NCI-H2171 (cell line): ENCODE measurements at regions not wholly inside any gene's neighbourhood (a gene's known extent, or its start where the extent isn't known, plus 50 kb on each side); places are given as distances from the start of the nearest gene placed in this dataset.
"Not testable (repeated sequence)": the region's sequence is repeated elsewhere in the genome, so short reads cannot be mapped to it uniquely, and the experiment has no call there.

Experiments
- DNase-seq: peaks from one replicate; lab custom pipeline; 2025; lab: John Stamatoyannopoulos, UW

DNA sequence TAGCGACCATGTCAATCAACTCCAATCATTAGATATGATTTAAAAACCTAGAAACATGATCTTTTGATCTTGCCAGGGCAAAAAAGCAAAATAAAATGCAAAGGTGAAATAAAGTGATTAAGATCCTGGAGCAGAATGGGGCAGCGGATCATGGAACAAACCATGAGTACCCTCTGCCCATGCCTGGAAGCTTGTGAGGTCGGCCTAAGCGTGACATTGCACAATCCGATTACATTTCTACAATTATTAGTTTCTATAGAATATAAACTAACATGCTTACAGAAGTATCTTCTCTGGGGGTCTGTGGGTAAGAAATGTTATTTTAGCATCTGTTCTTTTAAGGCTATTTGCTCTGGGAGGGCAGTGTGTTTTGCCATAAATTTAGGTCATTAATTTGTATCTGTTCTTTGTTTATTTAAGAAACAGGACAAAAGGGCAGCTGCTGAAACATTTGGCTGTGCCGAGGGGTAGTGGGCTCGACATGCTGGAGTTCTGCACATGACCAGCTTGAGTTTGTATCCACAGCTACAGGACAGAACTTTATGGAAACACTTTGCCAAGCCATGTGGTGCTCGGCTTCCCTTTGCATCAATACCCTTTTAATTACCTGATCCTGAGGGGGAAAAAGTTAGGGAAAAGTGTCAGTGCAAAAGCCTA lies 55.9 kb downstream of the ZBTB18 start:
- DNase-seq, result no peak

DNA sequence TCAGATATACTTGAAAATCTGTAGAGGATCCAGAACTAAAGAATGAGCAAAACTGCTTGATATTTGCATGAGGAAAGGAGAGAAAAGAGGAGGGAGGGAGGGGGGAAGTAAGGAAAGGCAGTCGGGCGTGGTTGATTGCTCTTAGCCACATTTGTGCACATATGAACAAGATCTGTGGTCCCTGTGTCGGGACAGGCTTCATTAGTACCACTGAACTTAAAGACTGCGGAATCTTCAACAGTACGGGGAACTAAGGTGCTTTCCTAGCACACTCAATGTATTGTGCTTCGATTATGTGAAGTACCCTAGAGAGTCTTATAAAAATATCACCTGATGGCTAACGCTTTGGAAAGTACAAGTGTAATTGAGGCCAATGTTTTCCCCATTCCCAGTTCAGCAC lies 59.9 kb downstream of the ZBTB18 start:
- DNase-seq, result no peak

DNA sequence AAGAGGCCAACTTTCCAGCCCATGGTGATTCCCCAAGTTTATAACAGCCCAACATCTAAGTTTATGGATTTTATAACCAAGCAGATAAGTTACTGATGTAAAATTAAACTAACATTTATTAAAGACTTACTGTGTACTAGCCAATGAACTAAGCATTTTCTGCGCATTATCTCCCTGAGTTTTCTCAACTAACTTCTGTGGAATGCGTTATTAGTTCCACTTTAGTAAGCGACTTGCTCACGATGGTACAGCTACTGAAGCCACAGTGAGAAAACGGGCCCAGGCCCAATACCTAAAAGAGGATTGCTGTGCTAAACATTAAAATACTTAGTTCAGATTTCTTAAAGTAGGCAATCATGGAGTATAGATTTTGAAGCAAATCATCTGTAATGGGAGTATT lies 61.0 kb downstream of the ZBTB18 start:
- no peak for DNase-seq

DNA sequence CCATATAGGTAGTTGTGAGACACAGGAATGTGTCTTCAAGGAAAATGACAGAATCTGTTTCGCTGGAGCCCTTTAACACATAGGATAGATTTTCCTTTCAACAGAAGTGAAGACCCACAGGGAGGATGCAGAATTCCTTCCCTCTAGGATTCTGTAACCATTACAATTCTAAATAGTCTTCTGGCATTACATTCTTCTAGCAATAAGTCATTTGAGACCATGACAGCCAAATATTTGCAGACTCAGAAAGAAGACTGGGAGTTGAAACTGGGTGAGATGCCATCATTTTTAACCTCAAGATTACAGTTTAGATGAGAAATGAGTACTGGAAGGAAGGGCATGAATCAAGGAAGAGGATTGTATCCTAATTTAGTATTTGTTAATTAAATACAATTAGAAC lies 61.6 kb downstream of the ZBTB18 start:
- no peak for DNase-seq

DNA sequence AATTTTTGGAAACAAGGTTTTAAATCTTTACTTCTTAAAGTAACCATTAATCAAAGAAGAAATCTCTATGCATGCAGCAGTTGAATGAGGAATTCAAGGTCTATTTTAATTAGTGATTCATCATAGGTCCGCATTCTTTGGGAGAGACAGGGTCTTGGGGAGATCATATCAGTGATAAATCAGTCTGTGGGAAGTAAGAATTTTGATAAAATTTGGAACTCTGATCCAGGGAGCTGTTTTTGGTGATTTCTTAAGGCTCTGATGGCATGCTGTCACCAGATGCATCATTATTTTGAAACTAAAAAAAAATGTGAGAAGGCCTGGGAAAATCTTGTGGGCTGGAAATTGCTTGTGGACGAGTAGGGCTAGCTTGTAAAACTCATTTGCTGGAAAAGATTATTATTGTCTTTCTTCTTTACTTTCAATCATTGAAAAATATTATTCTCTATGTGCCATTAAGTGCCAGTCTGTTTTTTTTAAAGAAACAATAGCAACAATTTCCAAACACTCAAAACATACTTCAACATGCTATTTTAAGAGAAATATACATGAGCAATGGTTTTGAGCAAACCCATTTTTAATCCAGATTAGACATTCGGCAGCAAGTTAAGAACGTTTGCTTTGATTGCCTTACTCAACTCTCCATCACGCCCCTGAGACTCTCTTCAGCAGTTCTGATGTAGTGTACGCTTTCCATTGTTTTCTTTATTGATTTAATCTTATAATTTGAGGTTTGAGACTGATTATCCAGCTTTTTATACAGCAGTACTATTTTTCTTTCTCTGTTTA lies 62.6 kb downstream of the ZBTB18 start:
- DNase-seq, result no peak

DNA sequence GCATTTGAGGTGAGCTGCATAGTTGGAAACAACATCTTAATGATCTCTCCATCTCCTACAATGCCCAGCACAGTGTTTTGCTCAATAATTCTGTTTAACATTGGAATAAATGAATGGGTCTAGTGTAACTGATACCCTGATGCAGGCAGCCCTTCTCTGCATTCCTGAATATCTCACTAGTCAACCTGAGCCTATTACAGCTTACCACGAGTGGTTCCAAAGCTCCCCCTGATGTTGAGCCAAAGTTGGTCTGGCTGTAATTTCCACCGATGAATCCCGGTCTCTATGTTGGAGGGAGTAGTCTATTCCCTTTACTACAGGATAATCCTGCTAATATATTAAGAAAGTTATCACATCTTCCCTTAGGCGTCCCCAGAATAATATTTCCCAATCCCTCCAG lies 63.8 kb downstream of the ZBTB18 start:
- DNase-seq, result no peak

DNA sequence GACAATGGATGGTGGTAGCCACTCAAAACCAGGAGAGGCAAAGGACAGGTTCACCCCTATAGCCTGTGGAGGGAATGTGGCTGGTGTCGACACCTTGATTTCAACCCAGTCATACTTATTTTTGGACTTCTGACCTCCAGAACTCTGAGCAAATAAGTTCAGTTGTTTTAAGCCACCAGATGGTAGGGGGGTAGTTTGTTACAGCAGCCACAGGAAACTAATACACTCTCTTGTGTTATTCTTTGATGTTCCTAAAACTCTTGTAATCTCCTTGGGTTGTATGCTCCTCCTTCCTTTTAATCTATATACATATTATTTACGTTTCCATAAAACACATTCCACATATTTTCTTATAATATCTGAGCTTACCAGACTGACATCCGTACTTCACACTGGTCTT lies 65.9 kb downstream of the ZBTB18 start:
- no peak for DNase-seq

DNA sequence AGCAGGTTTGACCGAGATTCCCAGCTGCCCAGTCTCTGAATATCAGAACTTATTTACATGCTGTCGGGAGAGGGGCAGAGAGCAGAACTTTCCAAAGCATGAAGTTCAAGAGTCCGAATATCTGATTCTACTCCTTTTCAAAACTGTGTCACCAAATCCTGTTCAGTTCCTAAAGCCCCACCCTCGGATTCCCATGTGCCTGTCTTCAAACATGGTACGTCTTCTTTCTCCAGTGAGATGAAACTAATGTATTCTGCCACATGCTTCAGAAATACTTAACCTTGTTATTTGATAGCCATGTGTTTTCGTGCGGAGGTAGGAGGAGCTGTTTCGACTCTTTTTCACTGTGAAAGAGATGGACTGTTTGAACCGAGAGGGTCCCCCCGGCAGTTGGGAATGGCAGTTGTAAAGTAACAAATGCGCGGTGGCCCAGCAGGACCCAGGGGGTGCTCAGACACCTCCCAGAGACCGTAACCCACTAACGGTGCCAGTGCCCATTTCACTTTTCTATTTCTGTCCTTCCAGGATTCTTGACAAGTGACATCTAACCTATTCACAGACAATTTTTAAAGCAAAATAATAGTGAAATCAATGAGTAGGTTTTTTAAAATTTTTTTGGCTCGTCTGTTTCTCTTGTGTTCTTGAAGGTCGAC lies 67.2 kb downstream of the ZBTB18 start:
- DNase-seq, result peak; percentile 61

DNA sequence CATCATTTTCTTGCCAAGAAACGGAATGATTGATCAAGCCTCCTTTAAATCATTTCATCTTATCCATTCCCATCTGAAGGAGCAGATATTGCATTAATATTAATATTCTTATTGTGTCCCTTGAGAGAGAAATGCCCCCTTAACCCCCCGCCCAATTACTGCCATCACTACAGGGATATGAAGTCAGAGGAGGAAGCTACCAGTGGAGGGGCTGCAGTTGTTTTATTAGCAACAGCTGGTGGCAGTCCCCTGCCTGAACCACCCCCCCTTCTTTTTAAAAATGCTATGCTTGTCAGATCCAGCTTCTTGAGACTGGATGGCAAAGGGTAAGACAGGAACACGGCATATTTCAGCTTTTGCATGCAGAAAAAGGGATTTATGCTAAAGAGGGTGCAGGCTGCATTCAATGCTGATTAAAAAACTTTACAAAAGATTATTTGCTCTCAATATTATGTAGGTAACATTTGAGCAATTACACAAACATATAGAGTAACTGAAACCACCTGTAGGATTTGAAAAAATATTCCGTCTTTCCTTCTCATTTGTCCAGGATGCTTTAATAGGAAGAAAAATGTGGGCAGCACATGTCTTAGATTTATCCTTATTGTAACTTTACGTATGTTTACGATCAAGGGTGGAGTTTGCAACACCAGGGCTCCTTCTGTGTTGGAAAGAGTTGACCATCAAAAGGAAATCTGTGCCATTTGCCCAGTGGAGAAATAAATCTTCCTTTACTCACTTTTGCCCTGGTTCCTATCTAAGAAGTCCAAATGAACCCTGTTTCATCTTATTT lies 77.7 kb downstream of the ZBTB18 start:
- DNase-seq, result no peak

DNA sequence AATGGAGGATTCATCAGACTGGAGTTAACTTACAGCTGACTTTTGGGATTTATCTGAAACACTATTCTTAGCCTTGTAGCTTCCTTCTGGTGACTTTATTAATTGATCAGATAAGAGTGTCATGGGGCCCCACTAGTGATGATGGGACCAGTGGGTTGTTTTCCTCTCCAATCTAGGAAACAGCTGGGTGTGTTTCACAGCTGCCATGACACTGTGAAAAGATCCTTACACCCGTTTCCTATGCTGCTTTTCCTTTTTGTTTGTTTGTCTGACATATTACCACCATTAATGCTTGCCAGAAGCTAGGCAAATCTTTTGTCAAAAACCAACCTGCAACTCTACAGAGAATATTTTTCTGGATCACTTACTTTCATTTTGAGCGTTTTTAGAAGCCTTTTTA lies 86.2 kb downstream of the ZBTB18 start:
- DNase-seq, result no peak

DNA sequence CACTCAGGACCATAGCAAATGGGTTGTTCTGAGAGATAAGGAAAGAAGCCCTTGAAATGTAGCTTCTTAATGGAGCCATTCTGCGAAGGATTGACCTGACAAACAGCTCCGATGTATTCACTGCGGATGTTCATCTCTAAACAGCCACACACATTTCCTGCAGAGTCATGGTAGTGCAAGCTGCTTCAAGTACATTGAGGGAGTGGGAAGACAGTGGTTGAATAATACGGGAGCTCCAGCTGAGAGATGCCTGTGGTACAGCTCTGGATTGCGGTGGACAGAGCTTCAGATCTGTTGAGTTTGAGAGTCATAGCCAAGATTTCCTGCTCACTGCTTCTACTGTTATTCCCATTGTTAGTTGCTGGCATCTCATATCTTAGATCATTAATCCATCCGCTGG lies 86.6 kb downstream of the ZBTB18 start:
- DNase-seq, result no peak

DNA sequence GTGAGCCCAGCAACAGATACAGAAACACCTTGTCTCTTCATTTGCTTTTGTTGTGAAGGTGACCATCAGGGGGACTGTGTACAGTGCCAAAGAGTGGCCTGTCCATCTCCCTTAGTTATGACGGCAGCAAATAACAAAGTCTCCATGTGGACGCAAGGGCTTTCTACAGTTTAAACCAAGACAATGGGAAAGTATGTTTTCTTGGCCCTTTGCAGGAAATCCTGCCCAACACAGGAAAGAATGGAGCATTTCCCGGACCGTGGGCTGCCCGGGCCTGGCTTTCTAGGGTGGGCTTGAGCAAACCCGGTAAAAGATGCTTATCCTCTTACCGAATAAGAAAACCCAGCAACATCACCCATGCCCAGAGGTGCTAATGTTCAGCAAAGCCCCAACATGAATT lies 87.3 kb downstream of the ZBTB18 start:
- DNase-seq, result no peak

DNA sequence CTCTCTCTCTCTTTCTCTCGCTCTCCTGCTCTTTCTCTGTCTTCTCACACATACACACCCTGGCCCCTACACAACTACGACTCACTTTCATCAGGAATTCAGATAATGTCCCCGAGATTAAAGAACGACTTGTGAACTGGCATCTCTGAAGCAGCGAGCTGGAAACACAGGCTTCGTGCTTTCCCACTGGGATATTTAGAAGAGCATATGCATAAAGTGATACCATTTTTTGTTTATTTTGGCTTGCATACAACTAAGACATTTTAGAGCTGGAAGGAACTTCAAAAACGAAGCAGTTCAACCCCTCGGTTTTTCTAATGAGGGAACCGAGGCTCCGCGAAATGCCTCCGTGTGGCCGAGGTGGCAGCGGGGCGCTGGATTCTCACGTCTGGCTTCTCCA lies 88.6 kb downstream of the ZBTB18 start:
- DNase-seq, result no peak

DNA sequence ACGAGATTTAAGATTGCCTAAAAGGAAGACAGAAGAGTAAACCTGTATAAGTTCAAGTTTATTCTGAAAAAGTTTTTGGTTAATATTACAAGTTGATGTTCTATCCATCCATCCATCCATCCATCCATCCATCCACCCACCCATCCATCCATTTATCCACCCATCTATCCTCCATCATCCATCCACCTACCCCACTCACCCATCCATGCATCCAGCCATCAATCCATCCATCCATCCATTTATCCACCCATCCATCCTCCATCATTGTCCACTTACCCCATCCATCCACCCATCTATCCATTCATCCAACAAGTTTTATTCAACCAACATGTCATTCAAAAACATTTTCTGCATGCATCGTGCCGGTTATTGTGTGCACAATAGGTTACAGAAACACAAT lies 89.3 kb downstream of the ZBTB18 start:
- DNase-seq, result no peak

DNA sequence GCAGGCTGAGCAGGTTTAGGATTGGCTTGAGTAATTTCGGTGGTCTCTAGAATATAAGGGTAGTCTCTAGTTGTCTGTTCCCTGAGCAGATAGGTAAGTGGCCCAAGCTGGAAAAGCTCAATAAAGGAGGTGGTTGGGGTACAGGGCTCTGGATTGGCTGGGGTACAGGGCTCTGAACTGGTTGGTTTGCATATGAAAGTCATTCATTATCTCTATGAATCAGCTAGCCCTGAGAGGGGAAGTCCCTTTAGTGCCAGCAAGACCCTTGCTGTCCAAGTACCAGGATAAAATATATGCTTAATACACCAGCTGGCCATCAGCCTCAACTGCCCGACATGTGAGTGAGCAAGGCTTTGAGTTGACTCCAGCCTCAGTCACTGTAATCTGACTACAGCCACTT lies 93.0 kb downstream of the ZBTB18 start:
- no peak for DNase-seq

DNA sequence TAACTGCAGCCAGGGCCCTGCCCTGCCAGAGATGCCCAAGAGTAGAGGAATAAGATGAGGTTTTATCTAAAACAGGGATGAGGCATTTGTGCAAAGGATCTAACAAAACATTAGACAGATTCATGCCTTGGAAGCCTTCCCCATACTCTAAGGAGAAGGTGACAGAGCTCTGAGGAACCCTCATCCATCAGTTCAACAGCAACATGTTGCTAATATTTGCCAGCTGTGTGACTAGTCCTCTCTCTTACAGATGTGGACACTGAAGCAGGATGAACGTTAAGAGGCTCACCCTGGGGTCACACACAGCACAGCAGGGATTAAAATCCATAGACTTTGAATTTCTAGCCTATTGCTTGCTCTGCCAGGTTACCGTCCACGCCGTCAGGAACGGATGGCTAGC lies 99.0 kb downstream of the ZBTB18 start:
- DNase-seq, result no peak

DNA sequence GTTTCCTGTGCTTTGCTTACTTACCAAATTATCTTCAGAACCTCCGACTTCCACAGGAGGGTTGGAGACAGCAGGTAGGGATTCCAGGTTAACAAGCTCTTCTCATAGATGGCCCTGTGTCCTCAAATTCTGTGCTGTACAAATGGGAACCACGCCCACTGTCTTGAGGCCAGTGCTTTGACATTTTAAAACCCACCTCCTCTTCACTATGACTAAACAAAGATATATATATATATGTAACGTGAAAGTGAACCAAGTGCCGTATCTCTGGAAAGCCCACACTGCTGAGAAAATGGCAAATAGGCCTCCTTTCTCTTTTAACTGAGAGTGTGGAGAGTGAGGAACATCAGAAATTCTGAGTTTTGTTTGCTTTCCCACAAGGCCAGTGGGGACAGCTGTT lies 99.6 kb downstream of the ZBTB18 start:
- no peak for DNase-seq

DNA sequence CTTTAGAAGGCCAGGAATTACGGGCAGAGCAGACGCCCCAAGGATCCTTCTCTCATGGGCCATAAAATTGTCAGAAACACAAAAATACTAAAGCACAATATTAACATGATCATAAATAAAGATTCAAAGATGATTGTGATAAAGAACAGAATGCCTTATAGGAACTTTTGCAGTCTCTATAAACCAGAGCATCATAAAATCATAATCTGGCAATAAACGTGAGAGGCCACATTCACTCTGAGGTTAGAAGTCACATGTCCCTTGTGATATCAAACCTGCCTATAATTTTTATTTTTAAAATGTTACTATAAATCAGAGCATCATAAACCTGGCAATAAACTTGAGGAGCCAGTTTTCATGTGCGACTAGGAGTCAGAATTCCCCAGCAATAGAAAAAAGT lies 100.5 kb downstream of the ZBTB18 start:
- no peak for DNase-seq

DNA sequence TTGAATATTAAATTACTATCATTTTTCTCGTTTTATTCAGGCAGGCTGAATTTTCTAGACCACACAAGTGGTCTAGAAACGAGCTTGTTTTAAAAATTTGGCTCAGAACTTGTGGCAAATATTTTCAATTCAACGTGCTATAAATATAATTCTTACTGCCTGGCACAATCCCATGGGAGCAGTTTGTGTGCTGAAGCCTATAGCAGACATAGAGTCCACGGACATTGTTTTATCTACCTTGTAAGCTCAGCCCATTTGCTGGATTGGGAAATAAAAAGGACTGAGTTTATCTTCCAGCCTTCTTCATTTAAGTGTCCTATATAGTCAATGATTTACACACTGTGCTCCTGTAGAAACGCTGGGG lies 103.4 kb downstream of the ZBTB18 start:
- DNase-seq, result no peak

DNA sequence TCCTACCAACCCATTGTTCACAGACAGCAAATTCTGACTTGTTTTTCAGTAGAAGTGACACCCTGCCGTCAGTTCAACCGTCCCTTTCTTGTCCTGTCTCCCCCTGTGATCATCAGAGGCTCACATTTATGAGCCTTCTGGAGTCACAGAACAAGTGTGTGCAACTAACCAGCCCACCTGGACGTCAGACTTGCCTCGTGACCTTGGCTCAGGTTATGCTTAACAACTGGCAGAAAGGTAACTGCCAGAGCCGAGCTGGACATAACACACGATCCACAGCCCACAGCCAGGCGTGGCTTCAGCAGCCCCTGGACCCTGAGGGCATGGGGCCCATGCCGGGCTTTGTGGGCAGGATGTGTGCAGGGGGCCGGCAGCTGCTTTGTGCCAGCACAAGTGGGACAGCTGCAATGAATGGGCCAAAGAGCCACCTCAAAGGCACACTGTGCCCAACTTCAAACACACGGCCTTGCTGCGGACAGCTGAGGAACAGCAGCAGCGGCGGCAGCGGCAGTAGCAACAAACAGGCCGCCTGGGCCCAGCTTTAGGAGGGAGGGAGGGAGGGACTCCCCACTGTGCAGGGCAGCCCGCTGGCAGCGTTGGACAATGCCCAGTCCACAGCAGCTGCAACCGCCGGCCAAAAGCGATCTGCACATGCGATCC lies 103.9 kb downstream of the ZBTB18 start:
- DNase-seq, result no peak

DNA sequence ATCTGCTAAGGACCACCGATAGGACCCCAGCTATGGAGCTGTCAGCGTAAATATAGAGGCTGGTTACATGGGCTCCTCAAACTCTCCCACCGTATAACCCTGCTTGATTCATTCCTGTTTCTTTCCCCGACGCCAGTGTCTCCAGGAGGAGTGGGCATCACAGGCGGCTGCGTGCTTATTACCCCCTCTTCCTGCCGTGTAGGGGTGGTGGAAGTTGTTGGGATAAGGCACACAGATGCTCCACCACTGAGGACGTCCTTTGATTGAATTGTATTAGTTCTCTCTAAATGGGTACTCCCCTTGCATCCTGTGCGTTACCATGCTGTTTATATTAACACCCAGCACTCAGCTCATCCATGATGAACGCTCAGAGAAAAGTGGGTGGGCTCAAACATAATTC lies 104.6 kb downstream of the ZBTB18 start:
- no peak for DNase-seq

DNA sequence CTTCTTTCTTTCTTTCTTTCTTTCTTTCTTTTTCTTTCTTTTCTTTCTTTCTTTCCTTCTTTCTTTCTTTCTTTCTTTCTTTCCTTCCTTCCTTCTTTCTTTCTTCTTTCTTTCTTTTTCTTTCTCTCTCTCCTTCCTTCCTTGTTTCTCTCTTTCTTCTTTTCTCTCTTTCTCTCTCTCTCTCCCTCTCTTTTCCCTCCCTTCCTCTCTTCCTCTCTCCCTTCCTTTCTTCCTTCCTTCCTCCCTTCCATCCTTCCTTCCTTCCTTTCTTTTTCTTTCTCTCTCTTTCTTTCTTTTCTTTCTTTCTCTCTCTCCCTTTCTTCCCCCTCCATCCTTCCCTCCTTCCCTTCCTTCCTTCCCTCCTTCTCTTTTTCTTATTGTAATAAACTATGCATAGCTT lies 105.5 kb downstream of the ZBTB18 start:
- DNase-seq, result not testable (repeated sequence)
